ENCODE measurements at regions not wholly inside any gene's neighbourhood (a gene's known extent, or its start where the extent isn't known, plus 50 kb on each side); places are given as distances from the start of the nearest gene placed in this dataset.

DNA sequence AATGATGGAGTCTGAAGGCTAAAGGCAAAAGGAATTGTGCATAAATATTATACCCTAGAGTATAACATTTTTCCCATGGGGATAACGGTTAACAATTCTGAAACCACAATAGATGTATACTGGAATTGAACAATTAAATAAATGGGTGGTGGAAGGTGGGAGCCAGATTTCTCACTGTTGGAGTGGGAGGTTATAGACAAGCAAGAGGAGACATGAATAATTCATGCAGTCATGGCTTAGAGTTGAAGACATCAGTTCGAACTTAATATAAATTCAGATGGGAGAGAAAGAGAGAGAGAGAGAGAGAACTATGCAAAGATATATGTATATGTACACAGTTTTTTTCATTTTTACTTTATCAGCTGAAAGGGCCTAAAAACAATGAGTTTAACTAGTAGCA lies 523.9 kb downstream of the FOXG1 start:
- ChIA-PET POLR2A (no interaction called here), CTCF (no interaction called here)
- DNase-seq (no peak), ATAC-seq (ENCODE audit: low read depth) (no peak)
- Mint-ChIP-seq H3K4me3 (no peak overlapping the region), H3K27ac (no peak overlapping the region), H3K27me3 (no peaks in the 10 kb centered on the region), H3K9me3 (peaks cover 8% of the 10 kb centered on the region), H3K36me3 (ENCODE audit: low read depth) (no peaks in the 10 kb centered on the region), H3K4me1 (no peaks in the 10 kb centered on the region)
- intact Hi-C loops (cut with micrococcal nuclease) = no loop called here
- TF ChIP-seq, protein P1, sequence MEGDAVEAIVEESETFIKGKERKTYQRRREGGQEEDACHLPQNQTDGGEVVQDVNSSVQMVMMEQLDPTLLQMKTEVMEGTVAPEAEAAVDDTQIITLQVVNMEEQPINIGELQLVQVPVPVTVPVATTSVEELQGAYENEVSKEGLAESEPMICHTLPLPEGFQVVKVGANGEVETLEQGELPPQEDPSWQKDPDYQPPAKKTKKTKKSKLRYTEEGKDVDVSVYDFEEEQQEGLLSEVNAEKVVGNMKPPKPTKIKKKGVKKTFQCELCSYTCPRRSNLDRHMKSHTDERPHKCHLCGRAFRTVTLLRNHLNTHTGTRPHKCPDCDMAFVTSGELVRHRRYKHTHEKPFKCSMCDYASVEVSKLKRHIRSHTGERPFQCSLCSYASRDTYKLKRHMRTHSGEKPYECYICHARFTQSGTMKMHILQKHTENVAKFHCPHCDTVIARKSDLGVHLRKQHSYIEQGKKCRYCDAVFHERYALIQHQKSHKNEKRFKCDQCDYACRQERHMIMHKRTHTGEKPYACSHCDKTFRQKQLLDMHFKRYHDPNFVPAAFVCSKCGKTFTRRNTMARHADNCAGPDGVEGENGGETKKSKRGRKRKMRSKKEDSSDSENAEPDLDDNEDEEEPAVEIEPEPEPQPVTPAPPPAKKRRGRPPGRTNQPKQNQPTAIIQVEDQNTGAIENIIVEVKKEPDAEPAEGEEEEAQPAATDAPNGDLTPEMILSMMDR (IDR thresholded peaks at IDR 0.05) = no peak

DNA sequence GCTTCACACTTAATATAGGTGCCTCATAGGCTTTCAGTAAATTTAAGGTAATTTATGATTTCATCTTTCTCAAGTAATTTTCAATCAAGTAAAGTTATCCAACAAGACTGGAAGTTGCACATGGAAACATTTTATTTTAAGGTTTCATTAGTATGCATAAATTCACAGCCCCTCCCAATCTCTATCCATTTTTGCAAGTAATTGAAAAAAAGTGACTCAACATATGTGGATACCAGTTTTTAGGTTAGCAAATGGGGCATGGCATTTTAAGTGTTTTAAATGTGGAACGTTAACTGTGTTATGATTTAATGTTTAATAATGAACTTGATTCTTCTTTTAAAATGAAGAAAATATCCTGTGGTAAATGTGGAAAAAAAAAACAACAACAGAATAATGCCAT lies 532.8 kb downstream of the FOXG1 start:
- Mint-ChIP-seq H3K27ac (no peak overlapping the region), H3K9me3 (peaks cover 4% of the 10 kb centered on the region)
- no peak for DNase-seq

DNA sequence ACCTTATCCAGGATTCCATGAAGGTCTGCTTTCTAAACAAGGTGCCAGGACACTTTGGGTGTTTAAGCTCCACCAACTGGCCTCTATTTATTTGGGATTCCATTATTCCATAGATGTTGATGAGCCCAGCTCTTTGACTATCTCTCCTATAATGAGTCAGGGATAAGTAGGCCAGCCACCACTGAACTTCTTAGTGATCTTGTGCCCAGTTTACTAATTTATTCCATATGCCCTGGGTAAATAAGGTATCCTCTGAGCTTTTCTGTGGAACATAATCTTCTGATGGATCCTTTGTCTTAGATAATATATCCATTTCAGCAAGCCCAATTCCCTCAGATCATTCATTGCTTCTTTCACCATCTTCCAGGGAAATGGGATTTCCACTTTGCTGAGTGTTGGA lies 535.0 kb downstream of the FOXG1 start:
- intact Hi-C loops (cut with micrococcal nuclease) = no loop called here
- DNase-seq = no peak
- POLR2A ChIA-PET = no interaction called here
- no peak overlapping the region for H3K27ac Mint-ChIP-seq
- H3K36me3 Mint-ChIP-seq (ENCODE audit: low read depth) = no peaks in the 10 kb centered on the region
- H3K4me3 Mint-ChIP-seq = no peak overlapping the region
- H3K4me1 Mint-ChIP-seq = no peaks in the 10 kb centered on the region
- peaks cover 4% of the 10 kb centered on the region for H3K9me3 Mint-ChIP-seq
- no peaks in the 10 kb centered on the region for H3K27me3 Mint-ChIP-seq
- CTCF ChIA-PET = no interaction called here
- TF ChIP-seq, protein P1 (IDR thresholded peaks at IDR 0.05) = no peak
- ATAC-seq (ENCODE audit: low read depth) = no peak

More for the DNA sequence above, 532.8 kb downstream of the FOXG1 start:
- POLR2A ChIA-PET = no interaction called here
- Mint-ChIP-seq H3K36me3 (ENCODE audit: low read depth) (no peaks in the 10 kb centered on the region), H3K27me3 (no peaks in the 10 kb centered on the region), H3K4me1 (no peaks in the 10 kb centered on the region), H3K4me3 (no peak overlapping the region)
- intact Hi-C loops (cut with micrococcal nuclease) = no loop called here
- CTCF ChIA-PET = no interaction called here
- ATAC-seq (ENCODE audit: low read depth) = no peak
- TF ChIP-seq, protein P1 (IDR thresholded peaks at IDR 0.05) = no peak

DNA sequence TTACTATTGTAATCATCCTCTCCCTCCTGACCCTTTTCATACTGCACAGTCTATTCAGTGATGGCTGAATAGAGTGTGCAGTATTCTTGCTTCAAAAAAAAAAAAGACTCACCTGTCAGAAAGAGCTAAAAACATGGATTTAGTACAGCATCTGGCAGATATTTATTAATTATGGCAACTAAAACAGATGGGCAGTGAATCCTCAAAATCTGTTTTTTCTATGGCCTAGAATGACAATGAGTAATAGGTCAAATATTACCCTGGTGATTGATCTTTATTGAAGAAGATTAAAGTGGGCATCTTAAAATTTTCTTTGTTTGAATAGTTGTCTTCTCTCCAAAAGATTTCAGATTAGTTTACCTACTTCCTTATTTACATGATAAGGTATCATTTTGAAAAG lies 543.6 kb downstream of the FOXG1 start:
- Mint-ChIP-seq H3K36me3 (ENCODE audit: low read depth) (no peaks in the 10 kb centered on the region), H3K27me3 (no peaks in the 10 kb centered on the region), H3K9me3 (no peaks in the 10 kb centered on the region), H3K27ac (no peak overlapping the region), H3K4me3 (no peak overlapping the region), H3K4me1 (no peaks in the 10 kb centered on the region)
- no peak for DNase-seq
- CTCF ChIA-PET = no interaction called here
- intact Hi-C loops (cut with micrococcal nuclease) = no loop called here
- TF ChIP-seq, protein P1 (IDR thresholded peaks at IDR 0.05) = no peak
- no peak for ATAC-seq (ENCODE audit: low read depth)
- POLR2A ChIA-PET = no interaction called here

DNA sequence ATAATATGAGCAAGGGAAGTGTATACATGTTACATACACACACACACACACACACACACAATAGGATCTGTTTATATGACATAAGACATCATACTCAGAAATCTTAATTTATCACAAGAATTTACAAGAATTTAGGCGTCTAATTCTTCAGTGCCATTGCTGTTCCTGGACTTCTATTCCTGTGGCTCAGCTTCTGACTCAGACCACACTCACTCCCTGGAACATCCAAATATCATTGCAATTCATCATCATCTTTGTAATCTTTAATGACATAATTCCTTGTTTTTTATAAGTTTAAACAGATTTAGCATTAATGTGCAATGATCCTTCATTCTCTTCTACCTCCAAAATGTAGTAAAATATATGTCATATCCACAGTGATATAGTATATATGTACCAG lies 544.2 kb downstream of the FOXG1 start:
- H3K4me1 Mint-ChIP-seq = no peaks in the 10 kb centered on the region
- H3K36me3 Mint-ChIP-seq (ENCODE audit: low read depth) = no peaks in the 10 kb centered on the region
- DNase-seq (no peak), ATAC-seq (ENCODE audit: low read depth) (no peak)
- CTCF ChIA-PET = no interaction called here
- H3K9me3 Mint-ChIP-seq = no peaks in the 10 kb centered on the region
- H3K27me3 Mint-ChIP-seq = no peaks in the 10 kb centered on the region
- no peak overlapping the region for H3K4me3 Mint-ChIP-seq
- POLR2A ChIA-PET = no interaction called here
- no peak overlapping the region for H3K27ac Mint-ChIP-seq
- TF ChIP-seq, protein P1 (IDR thresholded peaks at IDR 0.05) = no peak
- intact Hi-C loops (cut with micrococcal nuclease) = no loop called here

Data from activated B cell treated with CpG ODN at 0.5 μM for 24 hours (primary cell).